Stimulated activated naive CD8-positive, alpha-beta T cell treated with anti-CD3 and anti-CD28 coated beads, Interleukin-15, amount 100 ng/mL, for 72 hours (primary cell): ENCODE measurements at regions not wholly inside any gene's neighbourhood (a gene's known extent, or its start where the extent isn't known, plus 50 kb on each side); places are given as distances from the start of the nearest gene placed in this dataset.
"Not testable (repeated sequence)": the region's sequence is repeated elsewhere in the genome, so short reads cannot be mapped to it uniquely, and the experiment has no call there.

Experiments
- ATAC-seq: fragments of 150-1000 bp; cut with Tn5 transposase; 2 replicates; pipeline ENCODE4 v1.10.0; 2021; ENCODE audit warnings: mild to moderate bottlenecking, moderate library complexity
- DNase-seq, 2 donors: peaks; one replicate each; pipeline ENCODE4 v3.0.0; 2021 to 2022
- H3K27ac Mint-ChIP-seq, 2 donors: one replicate each; pipeline ENCODE4 v1.8.0; 2022; ENCODE audit warnings: mild to moderate bottlenecking in 2 of 2, mixed read lengths in 2 of 2, moderate library complexity in 2 of 2
- H3K27me3 Mint-ChIP-seq: one replicate; pipeline ENCODE4 v1.8.0; 2022; ENCODE audit warnings: mixed read lengths
- H3K4me1 Mint-ChIP-seq: one replicate; pipeline ENCODE4 v1.8.0; 2022; ENCODE audit warnings: mild to moderate bottlenecking, mixed read lengths
- H3K4me3 Mint-ChIP-seq, 2 donors: one replicate each; pipeline ENCODE4 v1.8.0; 2022; ENCODE audit warnings: mild to moderate bottlenecking in 2 of 2, mixed read lengths in 2 of 2, moderate library complexity in 1 of 2
- H3K9me3 Mint-ChIP-seq, 2 donors: one replicate each; pipeline ENCODE4 v1.8.0; 2022; ENCODE audit warnings: mixed read lengths in 2 of 2

- DNase-seq (no peak), ATAC-seq (no peak)
- H3K4me1 Mint-ChIP-seq: no peaks in the 10 kb centered on the region
- peaks cover 0 to 4% of the 10 kb centered on the region in 2 donors for H3K9me3 Mint-ChIP-seq
- peak overlapping the region in 1 of 2 donors; percentile 48 for H3K27ac Mint-ChIP-seq
- no peak overlapping the region for H3K4me3 Mint-ChIP-seq
- H3K27me3 Mint-ChIP-seq: peaks cover 8% of the 10 kb centered on the region
Measured at GRCh38 chrX:121154858-121155404, 107.5 kb downstream of the GLUD2 start.

GRCh38 chrX:121160987-121161386 is 113.6 kb downstream of the GLUD2 start:
- H3K27me3 Mint-ChIP-seq: no peaks in the 10 kb centered on the region
- H3K27ac Mint-ChIP-seq: peak overlapping the region; percentile 92 to 95
- H3K9me3 Mint-ChIP-seq: peaks cover 0 to 4% of the 10 kb centered on the region in 2 donors
- DNase-seq (no peak), ATAC-seq (peak; percentile 82)
- peak overlapping the region; percentile 62 to 74 for H3K4me3 Mint-ChIP-seq
- H3K4me1 Mint-ChIP-seq: peaks cover 18% of the 10 kb centered on the region

GRCh38 chrX:121161501-121161933 is 114.1 kb downstream of the GLUD2 start:
- H3K4me3 Mint-ChIP-seq: peak overlapping the region; percentile 62 to 74
- peaks cover 18% of the 10 kb centered on the region for H3K4me1 Mint-ChIP-seq
- H3K9me3 Mint-ChIP-seq: peaks cover 0 to 4% of the 10 kb centered on the region in 2 donors
- H3K27ac Mint-ChIP-seq: peak overlapping the region; percentile 92 to 95
- ATAC-seq (peak; percentile 75), DNase-seq (peak; percentile 1 to 11)
- no peaks in the 10 kb centered on the region for H3K27me3 Mint-ChIP-seq

GRCh38 chrX:121163443-121163842 is 116.0 kb downstream of the GLUD2 start:
- no peak overlapping the region for H3K4me3 Mint-ChIP-seq

GRCh38 chrX:121165930-121166359 is 118.5 kb downstream of the GLUD2 start:
- no peak for ATAC-seq
- no peaks in the 10 kb centered on the region for H3K9me3 Mint-ChIP-seq
- H3K4me3 Mint-ChIP-seq: no peak overlapping the region
- H3K27me3 Mint-ChIP-seq: no peaks in the 10 kb centered on the region
- DNase-seq: no peak
- H3K4me1 Mint-ChIP-seq: peaks cover 12% of the 10 kb centered on the region
- H3K27ac Mint-ChIP-seq: peak overlapping the region; percentile 31 to 34

More at GRCh38 chrX:121163443-121163842, 116.0 kb downstream of the GLUD2 start:
- peaks cover 18% of the 10 kb centered on the region for H3K4me1 Mint-ChIP-seq
- DNase-seq (no peak), ATAC-seq (no peak)
- H3K9me3 Mint-ChIP-seq: no peaks in the 10 kb centered on the region
- no peaks in the 10 kb centered on the region for H3K27me3 Mint-ChIP-seq
- no peak overlapping the region for H3K27ac Mint-ChIP-seq

- DNase-seq (no peak), ATAC-seq (peak; percentile 60)
- Mint-ChIP-seq H3K27me3 (no peaks in the 10 kb centered on the region), H3K4me1 (no peaks in the 10 kb centered on the region), H3K9me3 (no peaks in the 10 kb centered on the region), H3K4me3 (no peak overlapping the region), H3K27ac (no peak overlapping the region)
Measured at GRCh38 chrX:121169099-121170035, 122.0 kb downstream of the GLUD2 start.

GRCh38 chrX:121172703-121173102 is 125.3 kb downstream of the GLUD2 start:
- H3K4me1 Mint-ChIP-seq: no peaks in the 10 kb centered on the region
- H3K27me3 Mint-ChIP-seq: no peaks in the 10 kb centered on the region
- no peak for DNase-seq
- no peak for ATAC-seq
- no peak overlapping the region for H3K27ac Mint-ChIP-seq
- no peaks in the 10 kb centered on the region for H3K9me3 Mint-ChIP-seq
- no peak overlapping the region for H3K4me3 Mint-ChIP-seq

GRCh38 chrX:121179972-121180371 is 132.6 kb downstream of the GLUD2 start:
- Mint-ChIP-seq H3K27ac (peak overlapping the region in 1 of 2 donors; percentile 49), H3K4me1 (no peaks in the 10 kb centered on the region), H3K27me3 (no peaks in the 10 kb centered on the region), H3K9me3 (peaks cover 0 to 10% of the 10 kb centered on the region in 2 donors), H3K4me3 (no peak overlapping the region)
- ATAC-seq: no peak
- no peak for DNase-seq

- Mint-ChIP-seq H3K27ac (no peak overlapping the region), H3K4me1 (no peaks in the 10 kb centered on the region), H3K27me3 (peaks cover 8% of the 10 kb centered on the region), H3K9me3 (no peaks in the 10 kb centered on the region), H3K4me3 (no peak overlapping the region)
- ATAC-seq: no peak
- DNase-seq: no peak
Measured at GRCh38 chrX:121191779-121192178, 144.4 kb downstream of the GLUD2 start.

GRCh38 chrX:121195719-121196118 is 148.3 kb downstream of the GLUD2 start:
- H3K4me1 Mint-ChIP-seq: no peaks in the 10 kb centered on the region

GRCh38 chrX:121196872-121197444 is 149.5 kb downstream of the GLUD2 start:
- DNase-seq, H3K4me3 Mint-ChIP-seq, H3K27ac Mint-ChIP-seq, H3K9me3 Mint-ChIP-seq, H3K27me3 Mint-ChIP-seq, ATAC-seq, H3K4me1 Mint-ChIP-seq: not testable (repeated sequence)

More at GRCh38 chrX:121195719-121196118, 148.3 kb downstream of the GLUD2 start:
- Mint-ChIP-seq H3K9me3 (no peaks in the 10 kb centered on the region), H3K27me3 (no peaks in the 10 kb centered on the region), H3K27ac (no peak overlapping the region), H3K4me3 (no peak overlapping the region)
- no peak for ATAC-seq
- DNase-seq: no peak

GRCh38 chrX:121208563-121208962 is 161.2 kb downstream of the GLUD2 start:
- Mint-ChIP-seq H3K4me3 (no peak overlapping the region), H3K27ac (no peak overlapping the region), H3K27me3 (no peaks in the 10 kb centered on the region), H3K9me3 (no peaks in the 10 kb centered on the region), H3K4me1 (no peaks in the 10 kb centered on the region)
- ATAC-seq (no peak), DNase-seq (no peak)

- Mint-ChIP-seq H3K4me3 (no peak overlapping the region), H3K27me3 (no peaks in the 10 kb centered on the region), H3K27ac (peak overlapping the region in 1 of 2 donors; percentile 74), H3K4me1 (no peaks in the 10 kb centered on the region), H3K9me3 (no peaks in the 10 kb centered on the region)
- no peak for DNase-seq
- no peak for ATAC-seq
Measured at GRCh38 chrX:121216641-121217374, 169.4 kb downstream of the GLUD2 start.

- no peaks in the 10 kb centered on the region for H3K27me3 Mint-ChIP-seq
- no peaks in the 10 kb centered on the region for H3K9me3 Mint-ChIP-seq
- H3K27ac Mint-ChIP-seq: no peak overlapping the region
- DNase-seq (no peak), ATAC-seq (no peak)
- H3K4me1 Mint-ChIP-seq: no peaks in the 10 kb centered on the region
- no peak overlapping the region for H3K4me3 Mint-ChIP-seq
Measured at GRCh38 chrX:121221322-121221977, 174.0 kb downstream of the GLUD2 start.

- DNase-seq (no peak), ATAC-seq (no peak)
- Mint-ChIP-seq H3K9me3 (no peaks in the 10 kb centered on the region), H3K4me3 (no peak overlapping the region), H3K27ac (no peak overlapping the region), H3K4me1 (no peaks in the 10 kb centered on the region), H3K27me3 (no peaks in the 10 kb centered on the region)
Measured at GRCh38 chrX:121227888-121228287, 180.5 kb downstream of the GLUD2 start.
